Activated CD4-positive, alpha-beta T cell treated with anti-CD3 and anti-CD28 coated beads, Interleukin-2, amount 50 U/mL, for 16 hours (primary cell): ENCODE measurements at regions not wholly inside any gene's neighbourhood (a gene's known extent, or its start where the extent isn't known, plus 50 kb on each side); places are given as distances from the start of the nearest gene placed in this dataset.
"Not testable (repeated sequence)": the region's sequence is repeated elsewhere in the genome, so short reads cannot be mapped to it uniquely, and the experiment has no call there.

ENCODE experiments used
- DNase-seq: peaks from one replicate; pipeline ENCODE4 v3.0.0-alpha.2; 2020

- DNase-seq, result no peak
These were observed 404.9 kb upstream of the ZEB2 start for GRCh38 chr2:144924827-144925226.

DNA sequence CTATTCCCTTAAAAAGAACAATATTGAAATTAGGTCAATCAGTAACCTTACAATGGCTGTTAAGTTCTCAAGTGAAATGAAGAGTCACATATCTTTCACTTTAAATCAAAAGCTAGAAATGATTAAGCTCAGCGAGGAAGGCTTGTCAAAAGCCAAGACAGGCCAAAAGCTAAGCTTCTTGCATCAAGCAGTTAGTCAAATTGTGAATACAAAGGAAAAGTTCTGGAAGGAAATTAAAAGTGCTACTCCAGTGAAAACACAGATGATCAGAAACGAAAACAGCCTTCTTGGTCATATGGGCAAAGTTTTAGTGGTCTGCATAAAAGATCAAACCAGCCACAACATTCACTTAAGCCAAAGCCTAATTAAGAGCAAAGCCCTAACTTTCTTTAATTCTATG lies 402.6 kb upstream of the ZEB2 start:
- peak; percentile 68 for DNase-seq

GRCh38 chr2:144920755-144921530 lies 401.0 kb upstream of the ZEB2 start:
- DNase-seq, result no peak

GRCh38 chr2:144914622-144915318 lies 394.9 kb upstream of the ZEB2 start:
- DNase-seq, result no peak

- DNase-seq, result no peak
These were observed 394.2 kb upstream of the ZEB2 start for GRCh38 chr2:144914113-144914512.

DNA sequence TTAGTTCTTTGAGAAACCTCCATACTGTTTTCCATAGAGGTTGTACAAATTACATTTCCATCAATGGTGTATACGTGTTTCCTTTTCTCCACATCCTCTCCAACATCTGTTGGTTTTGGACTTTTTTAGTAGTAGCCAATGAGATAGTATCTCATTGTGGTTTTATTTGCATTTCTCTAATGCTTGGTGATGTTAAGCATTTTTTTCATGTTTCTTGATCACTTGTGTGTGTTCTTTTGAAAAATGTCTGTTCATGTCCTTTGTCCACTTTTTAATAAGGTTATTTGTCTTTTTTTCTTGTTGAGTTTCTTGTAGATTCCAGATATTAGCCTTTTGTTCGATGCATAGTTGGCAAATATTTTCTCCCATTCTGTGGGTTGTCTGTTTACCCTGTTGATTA lies 392.3 kb upstream of the ZEB2 start:
- DNase-seq, result no peak

DNA sequence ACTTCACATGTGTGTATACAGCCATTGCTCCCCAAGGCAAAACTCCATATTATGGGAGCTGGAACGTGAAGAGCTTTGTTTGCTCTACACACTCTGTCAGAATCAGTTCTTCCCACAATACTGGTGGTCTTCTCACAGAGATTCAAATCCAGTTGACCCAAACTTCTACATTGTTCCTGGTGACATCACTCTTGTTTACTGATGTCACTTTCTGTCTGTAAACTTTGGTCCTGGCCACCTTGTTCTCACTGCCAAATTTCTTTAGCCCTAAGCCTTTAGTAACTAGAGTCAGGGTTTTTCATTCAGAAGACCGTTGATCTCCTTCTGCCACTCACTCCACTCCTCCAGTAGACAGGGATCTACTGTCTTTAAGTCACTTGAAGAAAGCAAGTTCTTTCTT lies 386.0 kb upstream of the ZEB2 start:
- DNase-seq, result no peak

- DNase-seq, result no peak
These were observed 384.7 kb upstream of the ZEB2 start for GRCh38 chr2:144904612-144905011.

DNA sequence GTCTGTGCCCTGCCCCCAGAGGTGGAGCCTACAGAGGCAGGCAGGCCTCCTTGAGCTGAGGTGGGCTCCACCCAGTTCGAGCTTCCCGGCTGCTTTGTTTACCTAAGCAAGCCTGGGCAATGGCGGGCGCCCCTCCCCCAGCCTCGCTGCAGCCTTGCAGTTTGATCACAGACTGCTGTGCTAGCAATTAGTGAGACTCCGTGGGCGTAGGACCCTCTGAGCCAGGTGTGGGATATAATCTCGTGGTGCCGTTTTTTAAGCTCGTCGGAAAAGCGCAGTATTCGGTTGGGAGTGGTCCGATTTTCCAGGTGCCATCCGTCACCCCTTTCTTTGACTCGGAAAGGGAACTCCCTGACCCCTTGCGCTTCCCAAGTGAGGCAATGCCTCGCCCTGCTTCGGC lies 383.1 kb upstream of the ZEB2 start:
- not testable (repeated sequence) for DNase-seq

- not testable (repeated sequence) for DNase-seq
These were observed 381.5 kb upstream of the ZEB2 start for GRCh38 chr2:144901386-144901785.

DNA sequence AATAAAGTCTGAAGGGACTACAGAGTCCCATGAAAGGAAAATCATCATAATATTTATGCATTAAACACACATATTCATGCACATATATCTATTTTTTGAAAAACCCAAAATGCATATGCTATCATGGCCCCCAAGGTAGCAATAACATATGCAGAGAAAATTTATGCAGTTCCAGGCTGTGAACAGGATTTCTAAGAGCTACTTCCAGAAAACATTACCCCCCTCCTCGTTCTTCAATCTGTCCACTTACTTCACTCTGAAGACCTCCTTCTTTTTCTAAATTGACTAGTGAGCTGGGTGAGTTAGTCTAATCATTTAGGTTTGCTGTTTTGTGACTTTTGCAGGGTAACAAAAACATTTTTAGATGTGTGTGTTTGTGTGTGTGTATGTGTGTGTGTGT lies 376.4 kb upstream of the ZEB2 start:
- no peak for DNase-seq

DNA sequence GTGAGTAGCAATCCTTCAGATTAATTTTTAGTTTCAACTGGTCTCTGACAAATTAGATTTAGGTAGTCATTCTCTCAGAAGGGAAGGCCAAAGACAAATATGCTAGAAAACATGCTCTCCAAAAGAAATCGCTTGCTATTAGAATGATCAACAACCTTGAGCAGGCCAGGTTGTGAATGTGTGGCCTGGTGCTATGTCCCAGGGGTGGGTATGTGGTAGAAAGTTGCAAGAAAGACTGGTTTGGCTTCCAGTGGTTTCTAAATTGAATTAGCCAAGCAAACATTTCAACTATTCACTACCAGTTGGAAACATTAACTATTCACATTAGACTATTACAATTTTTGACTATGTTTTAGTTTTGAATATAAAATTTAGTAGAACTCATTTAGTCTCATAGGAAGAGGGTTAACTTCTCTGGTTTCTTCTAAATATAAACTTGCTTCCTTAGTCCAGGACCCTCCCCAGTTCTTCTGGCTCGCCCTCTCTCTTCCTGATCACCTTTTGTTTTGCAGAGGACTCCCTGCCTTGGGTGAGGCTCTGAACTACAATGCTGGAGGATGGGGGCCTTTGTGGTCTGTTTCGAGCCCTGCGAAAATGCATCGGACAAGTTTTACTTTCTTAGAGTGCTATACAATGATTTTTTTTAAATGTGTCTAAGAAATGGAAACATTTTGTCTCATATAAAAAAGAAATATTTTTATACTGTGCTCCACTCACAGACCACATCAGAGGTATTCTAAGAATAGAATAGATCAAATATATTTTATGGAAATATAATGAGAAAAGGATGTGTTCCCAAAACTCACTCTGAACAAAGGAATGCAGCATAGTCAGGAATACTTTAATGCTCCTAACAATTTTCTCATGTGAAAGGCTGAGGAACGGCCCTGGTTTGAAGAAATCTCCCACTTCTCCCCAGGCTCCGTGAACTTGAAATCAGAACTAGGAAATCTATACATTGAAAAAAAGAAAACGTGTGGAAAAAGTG lies 375.0 kb upstream of the ZEB2 start:
- DNase-seq, result no peak

GRCh38 chr2:144893464-144893863 lies 373.5 kb upstream of the ZEB2 start:
- DNase-seq, result no peak

- peak; percentile 3 for DNase-seq
These were observed 370.9 kb upstream of the ZEB2 start for GRCh38 chr2:144890828-144891227.

GRCh38 chr2:144889348-144889747 lies 369.4 kb upstream of the ZEB2 start:
- DNase-seq, result no peak

- no peak for DNase-seq
These were observed 366.9 kb upstream of the ZEB2 start for GRCh38 chr2:144886862-144887261.

DNA sequence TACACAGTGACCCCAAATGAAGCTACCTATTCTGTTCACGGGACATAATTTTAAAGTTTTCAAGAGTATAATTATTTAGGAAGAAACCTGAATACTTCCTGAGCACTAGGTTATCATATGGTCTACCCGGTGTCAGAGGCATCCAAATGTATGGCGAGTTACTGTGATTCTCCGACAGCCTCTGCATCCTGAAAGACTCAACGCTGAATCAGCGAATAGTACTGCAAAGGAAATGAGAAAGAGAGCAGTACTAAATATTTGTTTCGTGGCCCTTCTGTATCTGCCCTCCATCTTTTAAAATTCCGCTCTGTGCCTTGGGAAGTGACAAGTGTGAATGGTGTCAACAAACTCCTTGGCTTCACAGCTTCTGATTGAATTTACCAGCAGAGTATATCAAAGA lies 358.0 kb upstream of the ZEB2 start:
- DNase-seq, result no peak

DNA sequence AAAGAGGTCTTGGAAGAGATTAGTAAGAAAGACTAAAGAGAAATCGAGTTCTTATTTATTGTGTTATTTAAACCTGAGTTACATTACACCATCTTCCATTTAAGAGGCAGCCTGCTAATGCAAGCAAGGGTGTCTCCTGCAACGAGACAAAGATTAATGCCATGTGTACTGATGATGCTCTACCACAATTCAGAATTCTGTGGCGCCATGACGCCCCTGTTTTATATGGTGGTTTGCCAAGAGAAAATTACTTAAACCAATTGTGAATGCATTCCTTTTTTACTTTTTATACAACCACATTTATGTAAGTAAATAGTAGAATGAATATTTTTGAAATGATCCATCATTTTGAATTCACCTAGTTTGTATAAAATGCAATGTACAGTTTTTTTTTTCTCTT lies 356.1 kb upstream of the ZEB2 start:
- DNase-seq, result no peak

- DNase-seq, result no peak
These were observed 355.5 kb upstream of the ZEB2 start for GRCh38 chr2:144875290-144875969.

DNA sequence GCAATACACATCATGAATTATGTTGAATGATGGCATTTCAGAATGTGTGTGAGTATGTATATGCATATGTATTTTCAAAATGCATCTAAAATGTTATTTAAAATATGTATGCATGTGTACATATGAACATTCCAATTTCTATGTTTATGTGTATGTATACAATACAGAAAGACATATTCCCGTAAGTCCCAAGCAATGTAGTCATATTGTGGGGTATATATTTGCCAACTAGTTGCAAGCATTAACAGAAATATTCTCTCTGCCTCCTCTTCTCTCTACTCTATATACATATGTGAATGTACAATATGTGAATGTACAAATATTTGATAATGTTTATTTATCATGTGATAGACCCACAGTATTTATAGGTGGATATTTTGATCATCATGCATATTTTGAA lies 345.8 kb upstream of the ZEB2 start:
- no peak for DNase-seq

GRCh38 chr2:144859716-144860115 lies 339.8 kb upstream of the ZEB2 start:
- no peak for DNase-seq

DNA sequence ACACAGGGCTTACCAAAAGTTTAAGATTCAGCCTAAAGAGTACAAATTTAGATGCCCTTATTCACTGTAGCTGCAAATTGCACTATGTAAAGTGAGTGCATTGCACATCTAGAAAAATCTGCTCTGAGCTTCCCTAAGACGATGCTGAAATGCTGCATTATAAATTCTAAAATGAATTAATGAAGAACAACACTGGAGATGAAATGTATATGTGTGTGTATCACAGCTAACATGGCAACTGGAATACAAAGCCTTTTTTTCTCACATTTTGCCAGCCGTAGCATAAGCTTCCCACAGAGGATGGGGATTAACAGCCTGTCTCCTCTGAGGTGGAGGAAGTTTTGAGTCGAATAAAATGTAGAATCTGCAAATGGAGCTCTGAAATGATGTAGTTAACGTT lies 338.3 kb upstream of the ZEB2 start:
- DNase-seq, result no peak

GRCh38 chr2:144854596-144854995 lies 334.7 kb upstream of the ZEB2 start:
- DNase-seq, result no peak
